Adipocyte (in vitro differentiated cells): ENCODE measurements at regions not wholly inside any gene's neighbourhood (a gene's known extent, or its start where the extent isn't known, plus 50 kb on each side); places are given as distances from the start of the nearest gene placed in this dataset.

Experiments
- DNase-seq: peaks from one replicate; pipeline ENCODE4 v3.0.0-alpha.2; 2015; ENCODE audit warnings: low read depth
- H3K27me3 ChIP-seq: replicated peaks from 2 replicates; pipeline ENCODE4 v1.7.0; 2013; ENCODE audit warnings: mild to moderate bottlenecking, low read length, moderate library complexity; ENCODE audit not compliant: control insufficient read depth, insufficient read depth
- H3K36me3 ChIP-seq: 2 replicates; pipeline ENCODE4 v1.7.0; 2013; ENCODE audit warnings: low read length, mild to moderate bottlenecking, moderate library complexity; ENCODE audit not compliant: control insufficient read depth, insufficient read depth, severe bottlenecking
- H3K4me1 ChIP-seq: 2 replicates; pipeline ENCODE4 v1.7.0; 2013; ENCODE audit warnings: mild to moderate bottlenecking, low read length, moderate library complexity; ENCODE audit not compliant: control insufficient read depth, insufficient read depth
- H3K4me3 ChIP-seq: 2 replicates; pipeline ENCODE4 v1.7.0; 2013; ENCODE audit warnings: mild to moderate bottlenecking, low read length, moderate library complexity
- H3K9ac ChIP-seq: 2 replicates; pipeline ENCODE4 v1.7.0; 2013; ENCODE audit warnings: mild to moderate bottlenecking, low read length, moderate library complexity
- H3K9me3 ChIP-seq: 2 replicates; pipeline ENCODE4 v1.7.0; 2013; ENCODE audit warnings: mild to moderate bottlenecking, low read length, moderate library complexity; ENCODE audit not compliant: control insufficient read depth

DNA sequence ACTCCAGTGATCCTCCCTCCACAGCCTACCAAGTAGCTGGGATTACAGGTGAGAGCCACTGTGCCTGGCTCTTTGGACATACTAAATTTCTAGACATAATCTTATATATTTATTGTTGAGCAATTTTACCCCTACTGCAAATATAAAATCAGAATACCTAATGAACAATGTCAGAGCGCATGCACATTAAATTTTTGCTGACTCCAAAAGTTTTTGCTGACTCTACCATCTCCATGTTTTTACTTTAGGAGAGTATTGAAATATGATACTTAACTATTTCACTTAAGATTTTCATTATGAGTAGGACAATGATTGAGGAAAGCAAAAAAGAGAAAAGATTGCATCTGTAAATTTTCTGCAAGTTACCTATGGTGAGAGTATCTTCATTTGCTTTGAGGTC is 402.3 kb downstream of the LRRC70 start:
- Histone ChIP-seq H3K4me3 (no peak overlapping the region), H3K9ac (no peak overlapping the region), H3K27me3 (no peaks in the 10 kb centered on the region), H3K4me1 (no peaks in the 10 kb centered on the region), H3K9me3 (peaks cover 15% of the 10 kb centered on the region), H3K36me3 (no peaks in the 10 kb centered on the region)
- no peak for DNase-seq

DNA sequence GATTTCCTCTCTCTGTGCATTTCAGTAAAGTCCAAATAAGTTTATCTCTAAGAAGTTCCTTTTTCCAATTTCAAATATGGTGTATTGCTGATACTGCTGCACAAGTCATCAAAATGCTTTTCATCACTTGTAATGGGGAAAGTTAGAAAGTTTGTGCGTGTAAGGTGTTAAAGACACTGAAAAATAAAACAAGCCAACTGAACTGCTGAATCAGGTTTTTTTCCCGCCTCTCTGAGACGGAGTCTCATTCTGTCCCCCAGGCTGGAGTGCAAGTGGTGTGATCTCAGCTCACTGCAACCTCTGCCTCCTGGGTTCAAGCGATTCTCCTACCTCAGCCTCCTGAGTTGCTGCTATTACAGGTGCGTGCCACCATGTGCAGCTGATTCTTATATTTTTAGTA is 400.9 kb downstream of the LRRC70 start:
- Histone ChIP-seq H3K27me3 (no peaks in the 10 kb centered on the region), H3K36me3 (no peaks in the 10 kb centered on the region), H3K9me3 (peaks cover 3% of the 10 kb centered on the region), H3K9ac (no peak overlapping the region), H3K4me1 (no peaks in the 10 kb centered on the region), H3K4me3 (no peak overlapping the region)
- DNase-seq: no peak

DNA sequence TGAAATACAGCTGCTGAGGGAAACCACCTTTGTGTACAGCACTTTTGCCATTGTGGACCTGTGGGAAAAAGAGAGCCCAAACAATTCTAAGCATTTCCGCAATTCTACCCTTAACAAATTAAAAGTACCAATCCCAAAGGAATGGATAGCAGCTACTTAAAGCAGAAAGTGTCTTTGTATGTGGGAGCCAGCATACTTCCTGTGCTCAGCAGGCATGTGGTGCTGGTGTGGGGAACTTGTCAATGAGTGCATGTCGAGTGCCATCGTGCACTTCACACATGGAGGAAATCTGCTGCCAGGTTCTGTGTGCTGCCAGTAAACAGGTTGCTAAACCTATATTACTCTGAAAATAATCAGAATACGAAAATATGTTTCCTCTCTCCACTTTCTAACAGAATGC is 399.0 kb downstream of the LRRC70 start:
- peaks cover 3% of the 10 kb centered on the region for H3K9me3 ChIP-seq
- no peak for DNase-seq
- no peak overlapping the region for H3K9ac ChIP-seq
- H3K4me1 ChIP-seq: no peaks in the 10 kb centered on the region
- no peaks in the 10 kb centered on the region for H3K27me3 ChIP-seq
- no peaks in the 10 kb centered on the region for H3K36me3 ChIP-seq
- H3K4me3 ChIP-seq: no peak overlapping the region

DNA sequence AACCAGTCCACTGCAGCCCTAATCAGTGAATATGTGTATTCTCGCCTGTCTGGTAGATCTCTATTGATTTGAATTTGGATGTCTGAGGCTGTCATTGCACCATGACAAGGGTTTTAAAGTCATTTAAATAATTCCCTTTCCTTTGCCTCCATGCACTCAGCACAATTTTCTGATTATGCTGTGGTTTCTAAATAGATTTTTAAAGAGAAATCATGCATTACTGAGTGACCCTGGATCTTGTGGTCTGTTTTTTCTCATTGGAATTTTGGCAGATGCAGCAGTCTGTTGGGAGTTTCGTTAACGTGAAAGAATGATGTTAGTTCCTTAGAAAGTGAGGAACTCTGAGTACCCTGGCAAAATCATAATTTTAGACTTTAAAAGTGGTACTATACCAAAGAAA is 396.0 kb downstream of the LRRC70 start:
- Histone ChIP-seq H3K4me1 (no peaks in the 10 kb centered on the region), H3K4me3 (no peak overlapping the region), H3K36me3 (no peaks in the 10 kb centered on the region), H3K9ac (no peak overlapping the region), H3K27me3 (no peaks in the 10 kb centered on the region), H3K9me3 (peaks cover 3% of the 10 kb centered on the region)
- DNase-seq: no peak

DNA sequence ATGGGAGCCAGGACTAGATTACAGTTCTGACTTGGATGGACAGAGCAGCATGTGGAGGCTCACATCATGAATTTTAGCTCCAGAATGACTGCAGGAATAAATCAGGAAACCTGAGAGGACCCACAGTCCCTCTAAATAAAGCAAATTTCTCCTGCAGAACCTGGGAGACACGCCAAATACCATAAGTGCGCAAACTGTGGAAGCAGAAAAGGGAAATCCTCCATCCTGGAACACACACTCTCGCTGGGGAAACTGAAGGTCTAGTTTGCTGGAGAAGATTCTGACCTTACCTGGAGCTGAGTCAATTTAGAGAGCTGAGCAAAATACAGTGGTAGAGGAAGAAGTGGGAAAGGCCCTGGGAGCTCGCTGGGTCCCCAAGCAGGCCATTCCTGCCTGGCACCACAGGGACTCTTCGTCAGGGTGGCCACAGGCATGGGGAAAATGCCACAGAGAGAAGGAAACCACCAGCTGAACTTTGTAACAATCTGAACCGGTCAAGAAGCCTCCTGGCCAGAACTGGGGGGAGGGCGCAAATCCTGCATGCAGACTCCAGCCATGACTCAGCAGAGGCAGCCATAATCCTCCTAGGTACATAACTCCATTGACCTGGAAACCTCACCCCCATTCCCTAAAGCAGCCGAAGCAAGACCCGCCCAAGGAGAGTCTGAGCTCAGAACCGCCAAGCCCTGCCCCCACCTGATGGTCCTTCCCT is 390.9 kb downstream of the LRRC70 start:
- no peaks in the 10 kb centered on the region for H3K4me1 ChIP-seq
- no peaks in the 10 kb centered on the region for H3K27me3 ChIP-seq
- DNase-seq: no peak
- peaks cover 10% of the 10 kb centered on the region for H3K9me3 ChIP-seq
- H3K4me3 ChIP-seq: no peak overlapping the region
- H3K9ac ChIP-seq: no peak overlapping the region
- H3K36me3 ChIP-seq: no peaks in the 10 kb centered on the region

DNA sequence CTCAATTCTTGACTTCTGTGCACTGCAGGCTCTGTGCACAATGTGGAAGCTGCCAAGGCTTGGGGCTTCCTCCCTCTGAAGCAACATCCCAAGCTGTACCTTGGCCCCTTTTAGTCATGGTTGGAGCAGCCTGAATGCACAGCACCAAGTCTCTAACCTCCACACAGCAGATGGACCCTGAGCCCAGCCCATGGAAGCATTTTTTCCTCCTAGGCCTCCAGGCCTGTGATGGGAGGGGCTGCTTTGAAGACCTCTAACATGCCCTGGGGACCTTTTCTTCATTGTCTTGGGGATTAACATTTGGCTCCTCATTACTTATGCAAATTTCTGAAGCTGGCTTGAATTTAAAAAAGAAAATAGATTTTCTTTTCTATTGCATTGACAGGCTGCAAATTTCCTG is 385.8 kb downstream of the LRRC70 start:
- no peak for DNase-seq
- H3K36me3 ChIP-seq: no peaks in the 10 kb centered on the region
- no peak overlapping the region for H3K4me3 ChIP-seq
- H3K27me3 ChIP-seq: no peaks in the 10 kb centered on the region
- no peaks in the 10 kb centered on the region for H3K4me1 ChIP-seq
- H3K9me3 ChIP-seq: peaks cover 16% of the 10 kb centered on the region
- H3K9ac ChIP-seq: no peak overlapping the region

DNA sequence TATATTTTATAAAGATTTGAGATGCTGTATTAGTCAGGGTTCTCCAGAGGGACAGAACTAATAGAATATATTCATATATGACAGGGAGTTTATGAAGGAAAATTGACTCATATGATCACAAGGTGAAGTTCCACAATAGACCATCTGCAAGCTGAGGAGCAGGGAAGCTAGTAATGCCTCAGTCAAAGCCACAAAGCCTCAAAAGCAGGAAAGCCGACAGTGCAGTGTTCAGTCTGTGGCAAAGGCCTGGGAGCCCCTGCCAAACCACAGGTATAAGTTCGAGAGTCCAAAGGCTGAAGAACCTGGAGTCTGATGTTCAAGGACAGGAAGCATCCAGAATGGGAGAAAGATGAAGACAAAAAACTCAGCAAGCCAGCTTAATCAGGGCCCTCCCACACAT is 382.2 kb downstream of the LRRC70 start:
- H3K36me3 ChIP-seq: no peaks in the 10 kb centered on the region

DNA sequence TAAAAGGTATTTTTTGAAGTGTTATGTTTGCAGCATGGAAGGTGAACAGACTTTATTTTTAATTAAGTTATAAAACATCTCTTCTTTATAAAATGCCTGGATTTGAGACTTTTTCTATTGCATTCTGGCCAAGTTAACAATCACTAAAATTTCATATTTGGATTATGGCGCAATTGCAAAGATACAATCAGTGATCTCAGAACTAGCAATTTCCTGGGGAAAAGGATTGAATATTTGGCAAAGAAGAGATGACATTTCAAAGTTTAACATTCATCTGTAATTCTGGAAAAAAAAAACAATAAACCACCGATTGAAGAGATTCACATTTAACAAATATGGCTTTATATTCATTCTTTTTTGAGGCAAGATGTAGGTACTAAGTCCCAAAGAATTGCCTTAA is 378.0 kb downstream of the LRRC70 start:
- Histone ChIP-seq H3K9me3 (peaks cover 2% of the 10 kb centered on the region), H3K9ac (no peak overlapping the region), H3K36me3 (no peaks in the 10 kb centered on the region), H3K4me1 (no peaks in the 10 kb centered on the region), H3K4me3 (no peak overlapping the region), H3K27me3 (no peaks in the 10 kb centered on the region)
- no peak for DNase-seq

More for the DNA sequence above, 382.2 kb downstream of the LRRC70 start:
- no peak for DNase-seq
- H3K9ac ChIP-seq: no peak overlapping the region
- no peaks in the 10 kb centered on the region for H3K27me3 ChIP-seq
- no peaks in the 10 kb centered on the region for H3K4me1 ChIP-seq
- H3K9me3 ChIP-seq: peaks cover 16% of the 10 kb centered on the region
- H3K4me3 ChIP-seq: no peak overlapping the region

DNA sequence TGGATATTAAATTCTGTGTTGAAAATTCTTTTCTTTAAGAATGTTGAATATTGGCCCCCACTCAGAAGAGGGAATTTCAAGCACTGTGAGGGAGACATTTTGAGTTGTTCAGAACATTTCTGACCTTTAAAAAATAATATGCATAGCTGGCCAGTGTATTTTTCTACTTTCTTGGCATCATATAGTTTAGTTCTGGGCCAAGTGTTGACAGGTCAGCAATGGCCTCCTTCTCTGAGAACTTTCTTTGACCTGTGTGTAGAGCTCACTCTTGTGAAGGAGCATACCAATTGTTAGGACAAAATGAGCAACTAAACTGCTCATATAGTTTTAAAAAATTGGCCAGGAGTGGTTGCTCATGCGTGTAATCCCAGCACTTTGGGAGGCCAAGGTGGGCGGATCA is 376.0 kb downstream of the LRRC70 start:
- Histone ChIP-seq H3K9me3 (no peaks in the 10 kb centered on the region), H3K4me3 (no peak overlapping the region), H3K27me3 (no peaks in the 10 kb centered on the region), H3K4me1 (no peaks in the 10 kb centered on the region), H3K36me3 (no peaks in the 10 kb centered on the region), H3K9ac (no peak overlapping the region)
- DNase-seq: no peak

DNA sequence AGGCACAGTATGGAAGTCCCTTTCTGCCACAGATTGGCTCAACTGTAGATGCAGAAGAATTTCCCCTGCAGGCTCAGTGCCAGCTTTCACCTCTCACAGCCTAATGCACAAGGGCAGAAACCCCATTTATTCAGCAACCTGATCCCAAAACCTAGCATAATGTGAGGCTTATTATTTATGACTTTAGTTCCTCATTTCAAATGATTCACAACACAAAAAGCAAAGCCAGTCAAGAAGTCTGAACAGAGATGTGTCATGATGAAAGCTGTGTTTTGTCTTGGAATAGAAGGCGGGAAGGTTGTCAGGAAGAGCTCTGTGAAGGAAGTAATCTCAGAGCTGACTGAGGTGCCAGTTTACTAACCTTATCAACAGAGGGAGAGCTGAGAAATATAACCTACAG is 369.7 kb downstream of the LRRC70 start:
- H3K4me3 ChIP-seq: no peak overlapping the region
- H3K9ac ChIP-seq: no peak overlapping the region
- DNase-seq: no peak
- H3K36me3 ChIP-seq: no peaks in the 10 kb centered on the region
- no peaks in the 10 kb centered on the region for H3K9me3 ChIP-seq
- no peaks in the 10 kb centered on the region for H3K27me3 ChIP-seq
- H3K4me1 ChIP-seq: no peaks in the 10 kb centered on the region

DNA sequence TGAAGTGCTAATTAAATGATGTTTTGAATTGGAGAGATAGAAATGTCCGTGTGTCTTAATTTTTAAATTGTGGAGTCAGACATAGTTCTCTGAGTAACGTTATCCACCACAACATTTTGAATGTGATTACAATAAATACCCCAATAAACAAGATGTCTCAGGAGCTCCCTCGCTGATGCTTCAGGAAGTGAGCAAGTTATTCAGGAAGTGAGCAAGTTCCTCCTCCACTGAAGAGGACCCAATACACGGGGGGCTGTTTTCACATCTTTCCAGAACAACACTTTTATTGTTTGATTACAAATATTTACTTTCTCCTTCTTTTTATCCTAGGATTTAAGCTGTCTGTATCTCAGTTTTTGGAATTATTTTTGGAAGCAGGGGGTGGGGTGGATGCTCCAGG is 363.8 kb downstream of the LRRC70 start:
- Histone ChIP-seq H3K9me3 (no peaks in the 10 kb centered on the region), H3K4me1 (peaks cover 9% of the 10 kb centered on the region), H3K4me3 (no peak overlapping the region), H3K9ac (no peak overlapping the region), H3K27me3 (no peaks in the 10 kb centered on the region), H3K36me3 (no peaks in the 10 kb centered on the region)
- no peak for DNase-seq

DNA sequence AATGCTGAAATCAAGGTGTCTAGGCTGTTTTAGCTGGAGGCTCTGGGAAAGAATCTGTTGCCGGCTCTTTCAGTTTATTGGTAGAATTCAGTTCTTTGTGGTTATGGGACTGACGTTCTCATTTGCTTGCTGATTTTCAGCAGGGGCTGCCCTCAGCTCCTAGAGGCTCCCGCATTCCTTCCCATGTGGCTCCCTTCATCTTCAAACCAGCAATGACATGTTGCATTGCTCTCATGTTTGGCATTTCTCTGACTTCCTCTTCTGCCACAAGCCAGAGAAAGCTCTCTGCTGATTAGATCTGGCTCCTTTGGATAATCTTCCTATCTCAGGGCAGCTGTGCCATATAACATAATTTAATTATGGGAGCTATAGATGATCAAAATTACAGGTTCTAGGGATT is 360.3 kb downstream of the LRRC70 start:
- no peak overlapping the region for H3K9ac ChIP-seq
- H3K27me3 ChIP-seq: no peaks in the 10 kb centered on the region
- H3K36me3 ChIP-seq: no peaks in the 10 kb centered on the region
- H3K4me3 ChIP-seq: no peak overlapping the region
- no peaks in the 10 kb centered on the region for H3K9me3 ChIP-seq
- no peak for DNase-seq
- H3K4me1 ChIP-seq: peaks cover 12% of the 10 kb centered on the region
